ENCODE measurements at regions not wholly inside any gene's neighbourhood (a gene's known extent, or its start where the extent isn't known, plus 50 kb on each side); places are given as distances from the start of the nearest gene placed in this dataset.
"Not testable (repeated sequence)": the region's sequence is repeated elsewhere in the genome, so short reads cannot be mapped to it uniquely, and the experiment has no call there.

GRCh38 chr3:75840160-75840559, 54.8 kb upstream of the ZNF717 start:
- not testable (repeated sequence) for DNase-seq (ENCODE audit: low spot score)

DNA sequence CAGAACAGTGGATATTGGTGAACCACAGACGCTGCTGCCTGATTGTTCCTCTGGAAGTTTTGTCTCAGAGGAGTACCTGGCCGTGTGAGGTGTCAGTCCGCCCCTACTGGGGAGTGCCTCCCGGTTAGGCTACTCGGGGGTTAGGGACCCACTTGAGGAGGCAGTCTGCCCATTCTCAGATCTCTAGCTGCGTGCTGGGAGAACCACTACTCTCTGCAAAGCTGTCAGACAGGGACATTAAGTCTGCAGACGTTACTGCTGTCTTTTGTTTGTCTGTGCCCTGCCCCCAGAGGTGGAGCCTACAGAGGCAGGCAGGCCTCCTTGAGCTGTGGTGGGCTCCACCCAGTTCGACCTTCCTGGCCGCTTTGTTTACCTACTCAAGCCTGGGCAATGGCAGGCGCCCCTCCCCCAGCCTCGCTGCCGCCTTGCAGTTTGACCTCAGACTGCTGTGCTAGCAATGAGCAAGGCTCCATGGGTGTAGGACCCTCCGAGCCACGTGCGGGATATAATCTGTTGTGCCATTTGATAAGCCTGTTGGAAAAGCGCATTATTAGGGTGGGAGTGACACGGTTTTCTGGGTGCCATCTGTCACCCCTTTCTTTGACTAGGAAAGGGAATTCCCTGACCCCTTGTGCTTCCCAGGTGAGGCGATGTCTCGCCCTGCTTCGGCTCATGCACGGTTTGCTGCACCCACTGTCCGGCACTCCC, 65.1 kb upstream of the ZNF717 start:
- DNase-seq (ENCODE audit: low spot score), result not testable (repeated sequence)

- DNase-seq (ENCODE audit: low spot score), result no peak
Observed at GRCh38 chr3:75863130-75863529, 77.8 kb upstream of the ZNF717 start.

GRCh38 chr3:75863878-75864277, 78.5 kb upstream of the ZNF717 start:
- no peak for DNase-seq (ENCODE audit: low spot score)

DNA sequence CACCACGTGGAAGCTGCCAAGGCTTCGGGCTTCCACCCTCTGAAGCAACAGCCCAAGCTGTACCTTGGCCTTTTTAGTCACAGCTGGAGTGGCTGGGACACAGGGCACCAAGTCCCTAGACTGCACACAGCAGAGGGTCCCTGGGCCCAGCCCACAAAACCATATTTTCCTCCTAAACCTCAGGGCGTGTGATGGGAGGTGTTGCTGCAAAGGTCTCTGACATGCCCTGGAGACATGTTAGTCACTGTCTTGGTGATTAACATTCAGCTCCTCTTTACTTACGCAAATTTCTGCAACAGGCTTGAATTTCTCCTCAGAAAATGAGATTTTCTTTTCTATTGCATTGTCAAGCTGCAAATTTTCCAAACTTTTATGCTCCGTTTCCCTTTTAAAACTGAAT, 98.4 kb upstream of the ZNF717 start:
- DNase-seq (ENCODE audit: low spot score), result not testable (repeated sequence)

- DNase-seq (ENCODE audit: low spot score), result no peak
Observed at GRCh38 chr3:75886971-75887526, 101.7 kb upstream of the ZNF717 start.

DNA sequence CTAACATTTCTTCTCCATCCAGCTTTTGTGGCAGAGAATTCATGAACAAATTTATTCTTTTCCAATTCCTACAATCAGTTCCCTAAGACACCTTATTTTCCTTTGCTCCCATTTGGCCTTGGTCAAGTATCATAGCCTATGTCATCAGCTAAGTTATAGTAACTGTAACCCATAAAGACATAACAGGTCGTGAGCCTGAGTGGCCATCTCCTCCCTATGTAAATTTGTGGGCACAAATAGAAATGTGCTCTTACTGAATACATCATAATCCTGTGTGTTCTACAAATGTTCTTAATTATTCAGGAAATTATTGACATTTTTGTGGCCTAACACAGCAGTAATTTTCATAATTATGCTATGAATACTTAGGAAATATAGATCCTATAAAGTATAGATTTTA, 108.9 kb upstream of the ZNF717 start:
- no peak for DNase-seq (ENCODE audit: low spot score)

DNA sequence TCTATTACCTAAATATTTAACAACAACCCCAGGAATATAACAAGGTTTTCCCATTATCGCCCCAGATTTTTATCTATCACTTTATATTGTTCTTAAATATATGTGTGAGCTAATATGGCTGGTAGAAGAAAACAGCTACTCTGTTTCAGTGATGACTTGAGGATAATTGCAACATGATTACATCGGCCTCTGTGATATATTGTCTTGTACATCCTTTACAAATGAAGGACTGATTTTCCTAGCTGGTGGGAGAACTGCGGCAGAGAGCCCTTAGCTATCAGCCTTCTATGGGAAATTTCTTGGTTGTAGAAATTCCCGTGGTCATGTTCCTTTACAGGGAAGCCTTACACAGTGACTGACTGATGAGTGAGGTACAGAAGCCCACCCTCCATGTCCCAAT, 110.9 kb upstream of the ZNF717 start:
- no peak for DNase-seq (ENCODE audit: low spot score)

DNA sequence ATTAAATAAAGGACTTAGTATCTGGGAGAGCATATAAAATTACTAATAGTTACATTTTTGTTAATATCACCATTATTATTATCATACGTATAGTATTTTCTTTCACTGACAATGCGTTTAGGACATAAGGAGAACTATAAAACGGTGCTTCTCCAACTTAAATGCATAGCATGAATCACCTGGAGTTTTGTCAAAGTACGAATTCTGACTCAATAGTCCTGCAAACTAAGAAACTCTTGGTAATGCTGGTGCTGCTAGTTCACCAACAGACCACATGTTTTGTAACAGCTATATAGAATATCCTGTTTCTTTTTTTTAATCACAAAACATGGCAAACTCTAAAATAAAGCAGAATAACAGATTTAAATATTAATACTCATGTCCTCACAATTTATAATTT, 116.1 kb upstream of the ZNF717 start:
- not testable (repeated sequence) for DNase-seq (ENCODE audit: low spot score)

GRCh38 chr3:75906555-75907112, 121.3 kb upstream of the ZNF717 start:
- DNase-seq (ENCODE audit: low spot score), result no peak

DNA sequence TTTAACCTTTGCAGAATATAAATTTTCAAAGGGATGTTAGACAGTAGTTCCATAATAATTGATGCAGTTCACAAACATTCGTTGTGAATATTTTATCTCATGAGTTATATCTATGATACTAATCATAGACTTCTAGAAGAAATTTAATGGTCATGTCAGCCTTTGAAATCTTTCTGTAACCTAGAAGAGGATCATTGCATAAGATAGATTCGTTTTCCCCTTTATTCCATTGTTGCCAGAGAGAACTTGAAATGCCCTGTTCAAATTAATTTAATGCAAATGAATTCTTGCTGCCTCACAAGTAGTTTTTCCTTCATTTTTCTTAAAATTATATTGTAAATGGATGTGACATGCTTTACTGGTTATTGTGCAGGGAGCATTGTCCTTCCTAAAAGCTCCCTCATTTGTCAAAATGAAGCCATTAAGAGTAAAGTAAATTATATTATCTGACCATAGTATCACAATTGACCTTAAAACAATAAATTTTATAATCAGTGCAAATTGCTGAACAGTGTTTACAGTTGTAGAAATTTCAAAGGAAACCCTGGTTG, 128.5 kb upstream of the ZNF717 start:
- no peak for DNase-seq (ENCODE audit: low spot score)

- DNase-seq (ENCODE audit: low spot score), result not testable (repeated sequence)
Observed at GRCh38 chr3:75914741-75915140, 129.4 kb upstream of the ZNF717 start.

GRCh38 chr3:75938921-75939320, 153.6 kb upstream of the ZNF717 start:
- DNase-seq (ENCODE audit: low spot score), result no peak

- no peak for DNase-seq (ENCODE audit: low spot score)
Observed at GRCh38 chr3:75951941-75952340, 166.6 kb upstream of the ZNF717 start.

GRCh38 chr3:75960031-75960430, 174.7 kb upstream of the ZNF717 start:
- not testable (repeated sequence) for DNase-seq (ENCODE audit: low spot score)

DNA sequence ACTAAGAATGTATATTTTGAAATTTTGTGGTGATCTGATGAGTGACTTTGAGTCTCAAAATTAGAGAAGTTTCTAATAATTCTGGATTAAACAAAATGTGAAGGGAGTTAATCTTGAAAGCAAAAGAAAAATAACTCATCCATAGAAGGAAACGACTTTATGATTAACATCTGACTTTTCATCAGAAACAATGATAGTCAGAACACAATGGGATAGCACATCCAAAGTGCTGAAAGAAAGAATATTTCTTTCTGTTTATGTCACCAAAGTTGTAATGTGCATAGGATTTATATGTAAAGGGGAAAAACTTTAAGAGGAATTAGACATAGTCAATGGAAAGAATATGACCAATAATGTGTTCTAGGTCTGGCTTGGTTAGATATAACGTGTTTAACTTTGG, 176.7 kb upstream of the ZNF717 start:
- not testable (repeated sequence) for DNase-seq (ENCODE audit: low spot score)

GRCh38 chr3:75967071-75967470, 181.7 kb upstream of the ZNF717 start:
- no peak for DNase-seq (ENCODE audit: low spot score)

DNA sequence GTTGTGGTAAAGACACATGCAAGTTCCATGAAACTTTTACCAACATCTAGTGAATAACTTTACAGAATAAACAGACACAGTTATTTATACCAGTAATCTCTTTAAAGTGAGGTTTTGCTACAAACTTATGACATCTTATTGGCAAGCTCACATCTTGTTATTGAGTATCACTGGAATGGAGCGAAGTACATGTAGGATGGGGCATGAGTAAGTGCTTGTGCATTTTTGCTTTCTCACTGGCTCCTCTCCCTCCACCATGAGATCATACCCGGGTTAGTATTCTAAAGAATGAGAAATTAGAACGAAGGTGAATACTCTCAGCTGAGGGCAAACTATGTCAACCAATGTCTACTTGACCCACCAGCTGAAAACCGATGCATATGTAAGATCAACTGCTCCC, 193.3 kb upstream of the ZNF717 start:
- no peak for DNase-seq (ENCODE audit: low spot score)

DNA sequence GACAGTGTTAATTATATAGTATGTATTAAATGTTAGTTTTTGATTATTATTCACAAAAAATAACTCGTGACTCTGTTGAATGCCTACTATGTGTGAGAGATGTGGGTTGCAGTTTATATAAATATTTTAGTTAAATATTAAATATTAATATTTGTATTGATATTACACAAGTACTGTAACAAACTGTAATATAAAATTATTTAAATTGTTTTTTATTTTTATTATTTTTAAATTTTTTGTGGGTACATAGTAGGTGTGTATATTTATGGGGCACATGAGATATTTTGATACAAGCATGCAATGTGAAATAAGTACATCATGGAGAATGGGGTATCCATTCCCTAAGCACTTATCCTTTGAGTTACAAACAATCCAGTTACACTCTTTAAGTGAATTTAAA, 196.1 kb upstream of the ZNF717 start:
- no peak for DNase-seq (ENCODE audit: low spot score)

DNA sequence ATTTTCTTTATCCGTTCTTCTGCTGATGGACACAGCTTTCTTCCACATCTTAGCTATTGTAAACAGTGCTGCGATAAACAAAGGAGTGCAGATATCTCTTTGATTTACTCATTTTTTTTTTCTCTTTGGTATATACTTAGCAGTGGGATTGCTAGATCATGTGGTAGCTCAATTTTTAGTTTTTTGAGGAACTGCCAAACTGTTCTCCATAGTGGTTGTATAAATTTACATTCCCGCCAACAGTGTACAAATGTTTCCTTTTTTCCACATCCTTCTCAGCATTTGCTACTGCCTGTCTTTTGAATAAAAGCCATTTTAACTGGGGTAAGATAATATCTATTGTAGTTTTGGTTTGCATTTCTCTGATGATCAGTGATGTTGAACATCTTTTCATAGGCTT, 196.8 kb upstream of the ZNF717 start:
- no peak for DNase-seq (ENCODE audit: low spot score)

- no peak for DNase-seq (ENCODE audit: low spot score)
Observed at GRCh38 chr3:75983111-75983510, 197.8 kb upstream of the ZNF717 start.

- DNase-seq (ENCODE audit: low spot score), result no peak
Observed at GRCh38 chr3:75983609-75984290, 198.4 kb upstream of the ZNF717 start.

Data from HT-29 (cell line).